NCI-H2196 treated with DMSO at 0.1 percent for 48 hours (cell line): ENCODE measurements at regions not wholly inside any gene's neighbourhood (a gene's known extent, or its start where the extent isn't known, plus 50 kb on each side); places are given as distances from the start of the nearest gene placed in this dataset.
"Not testable (repeated sequence)": the region's sequence is repeated elsewhere in the genome, so short reads cannot be mapped to it uniquely, and the experiment has no call there.

Source experiments
- DNase-seq: peaks from one replicate; lab custom pipeline; 2025; ENCODE audit not compliant: unreplicated experiment; lab: John Stamatoyannopoulos, UW

GRCh38 chr11:122604621-122605020 is 50.9 kb upstream of the UBASH3B start:
- no peak for DNase-seq

- no peak for DNase-seq
Measured at GRCh38 chr11:122601141-122602125, 54.1 kb upstream of the UBASH3B start.

- DNase-seq, result no peak
Measured at GRCh38 chr11:122600290-122600689, 55.2 kb upstream of the UBASH3B start.

GRCh38 chr11:122599434-122599833 is 56.1 kb upstream of the UBASH3B start:
- no peak for DNase-seq

- DNase-seq, result no peak
Measured at GRCh38 chr11:122598971-122599370, 56.6 kb upstream of the UBASH3B start.

GRCh38 chr11:122597511-122597910 is 58.0 kb upstream of the UBASH3B start:
- no peak for DNase-seq

GRCh38 chr11:122594986-122595645 is 60.4 kb upstream of the UBASH3B start:
- no peak for DNase-seq

- DNase-seq, result no peak
Measured at GRCh38 chr11:122593473-122594420, 61.8 kb upstream of the UBASH3B start.

- DNase-seq, result no peak
Measured at GRCh38 chr11:122592641-122593040, 62.9 kb upstream of the UBASH3B start.

- no peak for DNase-seq
Measured at GRCh38 chr11:122584670-122585069, 70.9 kb upstream of the UBASH3B start.

GRCh38 chr11:122580071-122580470 is 75.5 kb upstream of the UBASH3B start:
- DNase-seq, result not testable (repeated sequence)

- no peak for DNase-seq
Measured at GRCh38 chr11:122578171-122578825, 77.2 kb upstream of the UBASH3B start.

- DNase-seq, result no peak
Measured at GRCh38 chr11:122572592-122572991, 82.9 kb upstream of the UBASH3B start.

- no peak for DNase-seq
Measured at GRCh38 chr11:122563761-122564160, 91.8 kb upstream of the UBASH3B start.

- no peak for DNase-seq
Measured at GRCh38 chr11:122559734-122560382, 95.7 kb upstream of the UBASH3B start.

- DNase-seq, result not testable (repeated sequence)
Measured at GRCh38 chr11:122559218-122559617, 96.3 kb upstream of the UBASH3B start.

GRCh38 chr11:122557163-122557562 is 98.4 kb upstream of the UBASH3B start:
- not testable (repeated sequence) for DNase-seq

- no peak for DNase-seq
Measured at GRCh38 chr11:122556605-122557004, 98.9 kb upstream of the UBASH3B start.

- DNase-seq, result no peak
Measured at GRCh38 chr11:122538060-122538459, 117.5 kb upstream of the UBASH3B start.

- DNase-seq, result no peak
Measured at GRCh38 chr11:122524898-122525297, 130.6 kb upstream of the UBASH3B start.
